GM10248 (cell line): ENCODE measurements at regions not wholly inside any gene's neighbourhood (a gene's known extent, or its start where the extent isn't known, plus 50 kb on each side); places are given as distances from the start of the nearest gene placed in this dataset.

ENCODE experiments used
- CTCF ChIA-PET: fragments of 300-600 bp; sonication (Branson Sonifier 250); formaldehyde crosslinking; extraction: SDS; loops from one replicate; lab custom pipeline; 2021; ENCODE audit warnings: antibody characterized with exemption; lab: Yijun Ruan, JAX
- POLR2A ChIA-PET: fragments of 350-650 bp; sonication (Branson Sonifier 250); formaldehyde crosslinking; extraction: SDS; loops from one replicate; lab custom pipeline; 2020; ENCODE audit warnings: antibody characterized with exemption; lab: Yijun Ruan, JAX
- DNase-seq: peaks from one replicate; pipeline ENCODE4 v3.0.0; 2012; ENCODE audit errors: extremely low spot score
- CTCF ChIP-seq: IDR thresholded peaks from 2 replicates; pipeline ENCODE4 v1.5.1; 2012; ENCODE audit warnings: mild to moderate bottlenecking, low read depth; ENCODE audit errors: extremely low read depth, missing control alignments, control extremely low read depth

- CTCF ChIA-PET, result interaction anchor here (0.9 to 2.1 kb wide), 14 partner anchors 9 to 1256 kb away, joined by 3 to 10 read pairs (median 4); no protein-coding TSS in a partner anchor
These were observed 64.8 kb upstream of the STOX2 start for GRCh38 chr4:183840311-183840710.

DNA sequence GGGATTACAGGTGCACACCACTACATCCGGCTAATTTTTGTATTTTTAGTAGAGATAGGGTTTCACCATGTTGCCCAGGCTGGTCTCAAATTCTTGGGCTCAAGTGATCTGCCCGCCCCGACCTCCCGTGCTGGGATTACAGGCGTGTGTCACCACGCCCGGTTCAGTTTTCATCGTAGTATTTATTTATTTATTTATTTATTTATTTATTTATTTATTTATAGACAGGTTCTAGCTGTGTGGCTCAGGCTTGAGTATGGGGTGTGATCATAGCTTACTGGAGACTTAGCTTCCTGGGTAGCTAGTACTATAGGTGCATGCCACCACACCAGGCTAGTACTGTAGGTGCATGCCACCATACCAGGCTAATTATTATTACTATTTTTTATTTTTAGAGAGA lies 64.1 kb upstream of the STOX2 start:
- CTCF ChIA-PET, result interaction anchor here (0.9 to 2.1 kb wide), 14 partner anchors 8 to 1257 kb away, joined by 3 to 10 read pairs (median 4); no protein-coding TSS in a partner anchor

More at GRCh38 chr4:183840311-183840710, 64.8 kb upstream of the STOX2 start:
- peak; percentile 72 for DNase-seq
- POLR2A ChIA-PET, result no interaction called here
- peak; percentile 83 for TF ChIP-seq CTCF

DNA sequence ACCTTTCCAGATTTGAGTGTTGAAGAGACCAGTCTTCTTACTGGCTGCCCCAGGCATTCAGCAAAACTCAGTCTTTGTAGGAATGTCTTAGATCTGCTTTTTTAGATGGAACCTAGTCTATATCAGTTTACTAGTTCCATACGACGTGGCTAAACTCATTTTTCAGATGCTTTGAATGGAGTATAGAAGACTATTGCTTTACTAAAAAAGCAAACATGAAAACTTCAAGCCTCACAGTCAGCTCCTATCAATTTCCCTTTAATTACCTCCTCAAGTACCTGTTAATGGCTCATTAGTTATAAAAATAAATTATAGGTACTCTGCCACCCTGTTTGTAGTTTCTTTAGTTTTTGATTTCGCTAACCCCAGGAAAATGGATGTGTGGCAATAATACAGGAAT lies 63.0 kb upstream of the STOX2 start:
- DNase-seq, result no peak
- ChIA-PET POLR2A (no interaction called here), CTCF (interaction anchor here (1.4 to 1.6 kb wide), 2 partner anchors 17 to 1256 kb away, joined by 3 to 4 read pairs; no protein-coding TSS in a partner anchor)
- TF ChIP-seq CTCF, result no peak

More for the DNA sequence above, 64.1 kb upstream of the STOX2 start:
- DNase-seq, result no peak
- POLR2A ChIA-PET, result no interaction called here
- TF ChIP-seq CTCF, result no peak

DNA sequence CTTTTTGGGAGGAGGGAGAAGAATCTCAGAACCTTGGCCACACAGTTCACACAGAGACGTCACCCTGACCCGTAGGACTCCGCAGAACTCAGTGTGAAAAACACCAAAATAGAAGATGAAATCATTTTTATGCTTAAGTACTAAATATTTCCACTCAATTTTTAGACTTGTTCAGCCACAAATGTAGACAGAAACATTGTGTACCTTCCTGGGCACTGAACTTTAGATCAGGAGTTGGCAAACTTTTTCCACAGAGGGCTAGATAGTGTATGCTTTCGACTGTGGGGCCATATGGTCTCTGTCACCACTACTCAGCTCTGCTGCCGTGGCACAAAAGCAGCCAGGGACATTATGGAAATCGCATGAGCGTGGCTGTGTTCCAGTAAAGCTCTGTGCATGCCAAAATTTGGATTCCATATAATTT lies 61.8 kb upstream of the STOX2 start:
- ChIA-PET POLR2A (no interaction called here), CTCF (no interaction called here)
- DNase-seq, result no peak
- no peak for TF ChIP-seq CTCF

- ChIA-PET POLR2A (no interaction called here), CTCF (interaction anchor here (1.4 kb wide), 1 partner anchor 11 kb away, joined by 3 read pairs; no protein-coding TSS in a partner anchor)
- TF ChIP-seq CTCF, result no peak
- no peak for DNase-seq
These were observed 58.2 kb upstream of the STOX2 start for GRCh38 chr4:183846951-183847350.

DNA sequence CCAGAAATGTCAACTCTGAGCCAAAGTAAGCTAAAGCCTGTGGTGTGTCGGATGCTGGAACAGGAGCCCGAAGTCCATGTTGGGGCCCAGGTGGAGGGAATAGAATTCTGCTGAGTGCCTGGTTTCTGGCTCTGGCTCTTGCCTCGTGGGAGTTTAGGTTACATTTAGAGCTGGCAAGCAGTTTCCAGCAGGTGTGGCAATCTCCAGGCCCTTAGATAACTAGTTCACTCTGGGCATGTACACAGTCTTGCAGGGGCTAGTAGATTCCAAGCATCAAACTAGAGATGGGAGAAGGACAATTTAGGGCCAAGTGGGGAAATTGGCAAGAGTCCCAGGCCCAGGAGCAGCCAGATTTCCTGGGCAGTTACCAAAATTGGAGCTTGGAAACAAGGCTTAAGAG lies 56.3 kb upstream of the STOX2 start:
- no peak for TF ChIP-seq CTCF
- POLR2A ChIA-PET, result no interaction called here
- no peak for DNase-seq
- CTCF ChIA-PET, result interaction anchor here (1.8 kb wide), 1 partner anchor 8 kb away, joined by 9 read pairs; no protein-coding TSS in a partner anchor
